NCI-H2029 treated with DMSO at 0.1 percent for 48 hours (cell line): ENCODE measurements at regions not wholly inside any gene's neighbourhood (a gene's known extent, or its start where the extent isn't known, plus 50 kb on each side); places are given as distances from the start of the nearest gene placed in this dataset.
A peak's percentile ranks its signal among the peaks of the same experiment; 100 is the strongest.
"Not testable (repeated sequence)": the region's sequence is repeated elsewhere in the genome, so short reads cannot be mapped to it uniquely, and the experiment has no call there.

ENCODE experiments used
- DNase-seq: peaks from one replicate; lab custom pipeline; 2025; lab: John Stamatoyannopoulos, UW

- no peak for DNase-seq
These were observed 86.6 kb downstream of the C5orf15 start for GRCh38 chr5:133881576-133882388.

- no peak for DNase-seq
These were observed 90.2 kb downstream of the C5orf15 start for GRCh38 chr5:133878236-133878555.

GRCh38 chr5:133877351-133878235 lies 90.8 kb downstream of the C5orf15 start:
- no peak for DNase-seq

- no peak for DNase-seq
These were observed 92.2 kb downstream of the C5orf15 start for GRCh38 chr5:133876266-133876665.

GRCh38 chr5:133875179-133875578 lies 93.2 kb downstream of the C5orf15 start:
- no peak for DNase-seq

- no peak for DNase-seq
These were observed 95.0 kb downstream of the C5orf15 start for GRCh38 chr5:133873449-133873848.

- no peak for DNase-seq
These were observed 97.8 kb downstream of the C5orf15 start for GRCh38 chr5:133870661-133871060.

- no peak for DNase-seq
These were observed 98.7 kb downstream of the C5orf15 start for GRCh38 chr5:133869519-133870335.

GRCh38 chr5:133868946-133869518 lies 99.4 kb downstream of the C5orf15 start:
- DNase-seq, result peak; percentile 71

GRCh38 chr5:133867851-133868545 lies 100.4 kb downstream of the C5orf15 start:
- DNase-seq, result no peak

GRCh38 chr5:133867341-133867740 lies 101.1 kb downstream of the C5orf15 start:
- no peak for DNase-seq

- no peak for DNase-seq
These were observed 101.6 kb downstream of the C5orf15 start for GRCh38 chr5:133866903-133867245.

- DNase-seq, result no peak
These were observed 102.1 kb downstream of the C5orf15 start for GRCh38 chr5:133866160-133866902.

GRCh38 chr5:133865113-133865512 lies 103.3 kb downstream of the C5orf15 start:
- DNase-seq, result no peak

- no peak for DNase-seq
These were observed 103.7 kb downstream of the C5orf15 start for GRCh38 chr5:133864711-133865110.

GRCh38 chr5:133863857-133864585 lies 104.4 kb downstream of the C5orf15 start:
- no peak for DNase-seq

- no peak for DNase-seq
These were observed 107.2 kb downstream of the C5orf15 start for GRCh38 chr5:133861161-133861737.

GRCh38 chr5:133859073-133859472 lies 109.4 kb downstream of the C5orf15 start:
- no peak for DNase-seq

GRCh38 chr5:133857595-133858313 lies 110.7 kb downstream of the C5orf15 start:
- DNase-seq, result not testable (repeated sequence)
